Psoas muscle (tissue), 7 donors: ENCODE measurements at regions not wholly inside any gene's neighbourhood (a gene's known extent, or its start where the extent isn't known, plus 50 kb on each side); places are given as distances from the start of the nearest gene placed in this dataset.

Experiments used
- ATAC-seq, 4 donors: fragments of 200-7000 bp; cut with Tn5 transposase; one replicate each; pipeline ENCODE4 v1.9.1; 2020; ENCODE audit warnings: moderate library complexity in 3 of 4, mild to moderate bottlenecking in 2 of 4
- DNase-seq, 2 donors: peaks; one replicate each; pipeline ENCODE4 v3.0.0-alpha.2; 2020
- H3K27ac ChIP-seq: fragments of 200-600 bp; one replicate; pipeline ENCODE4 v1.8.0; 2022
- H3K27me3 ChIP-seq, 3 donors: fragments of 200-600 bp in 1 of 3; one replicate each; pipeline versions ENCODE4 v1.6.1 to v1.8.0; 2013 to 2022; ENCODE audit warnings: low read length in 2 of 3, mild to moderate bottlenecking in 2 of 3, moderate library complexity in 1 of 3; ENCODE audit not compliant: insufficient read depth in 3 of 3
- H3K36me3 ChIP-seq, 2 donors: fragments of 200-600 bp in 1 of 2; one replicate each; pipeline versions ENCODE4 v1.6.1 to v1.8.0; 2013 to 2022; ENCODE audit warnings: low read depth in 1 of 2, mild to moderate bottlenecking in 1 of 2, moderate library complexity in 1 of 2; ENCODE audit not compliant: insufficient read depth in 1 of 2
- H3K4me1 ChIP-seq: fragments of 200-600 bp; one replicate; pipeline ENCODE4 v1.8.0; 2022
- H3K4me3 ChIP-seq: fragments of 200-600 bp; one replicate; pipeline ENCODE4 v1.8.0; 2022; ENCODE audit warnings: mild to moderate bottlenecking
- H3K9me3 ChIP-seq: fragments of 200-600 bp; one replicate; pipeline ENCODE4 v1.8.0; 2022
- WGBS, 3 donors: extraction: QIAGEN DNeasy Blood & Tissue Kit; methylation state at CpG; one replicate each; pipeline versions ENCODE4 v1.1.6 to v1.1.7; 2013; 5-methylcytosine and 5-hydroxymethylcytosine counted together
- intact Hi-C, 2 donors: fragments of 100-400 bp; cut with DNase I; formaldehyde crosslinking; loops; one replicate each; pipeline versions ENCODE4 v1.11.0 to v1.14.2; 2022
- TF ChIP-seq, protein P1 (sequence below): fragments of 200-600 bp; IDR thresholded peaks from one replicate; pipeline ENCODE4 v1.8.0; 2022; ENCODE audit warnings: antibody characterized with exemption
- donor health status: healthy with polysubstance abuse.
- donor health status: DM: no; HTN: no; CAD: no; lungs with moderate emphysema.
- donor health status: Bipolar disorder and iron deficiency.
- donor health status: healthy.
- donor health status: DM: yes; HTN: yes; CAD: no.
- donor health status: DM: no; HTN: no; CAD: no.
- donor health status: DM: yes; HTN: yes; CAD: no.

DNA sequence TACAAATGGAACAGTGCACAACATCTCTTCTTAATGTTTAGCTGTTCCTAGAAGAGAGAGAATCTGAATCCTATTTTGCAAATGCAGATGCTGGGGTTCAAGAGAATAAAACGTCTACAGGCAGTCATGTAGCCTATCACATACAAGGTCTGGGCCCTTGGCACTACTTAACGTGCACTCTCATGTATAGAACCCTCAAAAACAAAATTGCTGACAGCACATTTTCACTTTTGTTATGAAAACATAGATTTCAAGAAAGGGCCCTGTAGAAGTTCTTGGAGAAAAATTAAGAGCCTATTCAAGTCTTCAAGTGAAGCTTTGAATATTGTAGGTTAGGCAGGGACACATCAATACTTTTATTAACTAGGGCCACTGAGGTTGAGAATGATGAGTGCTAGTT lies 504.3 kb upstream of the FAM98A start:
- Histone ChIP-seq H3K4me3 (no peak overlapping the region), H3K27me3 (peaks cover 0 to 1% (median 0%) of the 10 kb centered on the region in 3 donors), H3K36me3 (no peaks in the 10 kb centered on the region), H3K27ac (no peak overlapping the region), H3K9me3 (no peaks in the 10 kb centered on the region), H3K4me1 (no peaks in the 10 kb centered on the region)
- ATAC-seq (no peak), DNase-seq (no peak)
- intact Hi-C loops: loop anchor here in 1 of 2 donors (10.0 kb wide), 1 partner anchor 1311 kb away; no protein-coding TSS in a partner anchor
- 60 to 75% (median 68%) methylated on average over 2 of the region's 2 CpGs for WGBS, 3 donors
- TF ChIP-seq, protein P1, sequence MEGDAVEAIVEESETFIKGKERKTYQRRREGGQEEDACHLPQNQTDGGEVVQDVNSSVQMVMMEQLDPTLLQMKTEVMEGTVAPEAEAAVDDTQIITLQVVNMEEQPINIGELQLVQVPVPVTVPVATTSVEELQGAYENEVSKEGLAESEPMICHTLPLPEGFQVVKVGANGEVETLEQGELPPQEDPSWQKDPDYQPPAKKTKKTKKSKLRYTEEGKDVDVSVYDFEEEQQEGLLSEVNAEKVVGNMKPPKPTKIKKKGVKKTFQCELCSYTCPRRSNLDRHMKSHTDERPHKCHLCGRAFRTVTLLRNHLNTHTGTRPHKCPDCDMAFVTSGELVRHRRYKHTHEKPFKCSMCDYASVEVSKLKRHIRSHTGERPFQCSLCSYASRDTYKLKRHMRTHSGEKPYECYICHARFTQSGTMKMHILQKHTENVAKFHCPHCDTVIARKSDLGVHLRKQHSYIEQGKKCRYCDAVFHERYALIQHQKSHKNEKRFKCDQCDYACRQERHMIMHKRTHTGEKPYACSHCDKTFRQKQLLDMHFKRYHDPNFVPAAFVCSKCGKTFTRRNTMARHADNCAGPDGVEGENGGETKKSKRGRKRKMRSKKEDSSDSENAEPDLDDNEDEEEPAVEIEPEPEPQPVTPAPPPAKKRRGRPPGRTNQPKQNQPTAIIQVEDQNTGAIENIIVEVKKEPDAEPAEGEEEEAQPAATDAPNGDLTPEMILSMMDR: no peak

DNA sequence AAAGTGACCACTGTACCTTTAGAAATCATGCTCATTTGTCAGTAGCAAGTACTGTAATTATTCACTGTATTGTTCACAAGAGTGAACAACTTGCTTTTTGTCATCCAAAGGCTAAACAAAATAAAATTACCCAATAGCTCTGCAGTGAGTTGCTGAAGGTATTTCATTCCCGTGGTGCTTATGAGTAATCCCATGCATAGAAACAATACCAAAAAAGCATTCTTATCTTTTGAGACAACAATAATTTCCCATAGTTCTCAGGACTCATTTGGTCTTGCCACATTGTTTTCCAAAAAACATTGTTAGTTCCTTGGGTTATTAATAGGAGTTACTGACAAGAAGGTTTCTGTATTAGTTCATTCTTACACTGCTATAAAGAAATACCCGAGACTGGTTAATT lies 503.2 kb upstream of the FAM98A start:
- Histone ChIP-seq H3K36me3 (no peaks in the 10 kb centered on the region), H3K4me3 (no peak overlapping the region), H3K27ac (no peak overlapping the region), H3K9me3 (no peaks in the 10 kb centered on the region), H3K4me1 (no peaks in the 10 kb centered on the region), H3K27me3 (peaks cover 0 to 1% (median 0%) of the 10 kb centered on the region in 3 donors)
- ATAC-seq: no peak
- TF ChIP-seq, protein P1: no peak
- intact Hi-C loops: loop anchor here in 1 of 2 donors (10.0 kb wide), 1 partner anchor 1312 kb away; no protein-coding TSS in a partner anchor
- WGBS, 3 donors: 79 to 91% (median 84%) methylated on average over 2 of the region's 2 CpGs
- no peak for DNase-seq

DNA sequence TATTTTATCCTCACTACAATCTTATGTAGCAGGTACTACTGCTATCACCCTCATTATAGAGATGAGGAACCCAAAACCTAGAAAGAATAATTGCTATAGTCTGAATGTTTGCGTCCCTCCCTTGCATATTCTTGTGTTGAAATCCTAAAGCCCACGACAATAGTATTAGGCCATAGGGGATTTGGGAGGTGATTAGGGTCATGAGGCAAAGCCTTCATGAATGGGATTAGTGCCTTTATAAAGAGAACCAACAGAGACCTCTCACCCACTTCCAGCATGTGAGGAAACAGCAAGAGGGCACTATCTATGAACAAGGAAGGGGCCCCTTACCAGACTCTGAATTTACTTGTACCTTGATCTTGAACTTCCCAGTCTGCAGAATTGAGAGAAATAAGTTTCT lies 500.3 kb upstream of the FAM98A start:
- DNase-seq (no peak), ATAC-seq (no peak)
- no peak overlapping the region for H3K27ac ChIP-seq
- 73 to 81% (median 78%) methylated on average over 2 of the region's 2 CpGs for WGBS, 3 donors
- H3K36me3 ChIP-seq: no peaks in the 10 kb centered on the region
- TF ChIP-seq, protein P1: no peak
- H3K4me1 ChIP-seq: no peaks in the 10 kb centered on the region
- H3K4me3 ChIP-seq: no peak overlapping the region
- peaks cover 0 to 1% (median 0%) of the 10 kb centered on the region in 3 donors for H3K27me3 ChIP-seq
- intact Hi-C loops: loop anchor here in 1 of 2 donors (5.0 kb wide), 1 partner anchor 1308 kb away; no protein-coding TSS in a partner anchor
- H3K9me3 ChIP-seq: no peaks in the 10 kb centered on the region

DNA sequence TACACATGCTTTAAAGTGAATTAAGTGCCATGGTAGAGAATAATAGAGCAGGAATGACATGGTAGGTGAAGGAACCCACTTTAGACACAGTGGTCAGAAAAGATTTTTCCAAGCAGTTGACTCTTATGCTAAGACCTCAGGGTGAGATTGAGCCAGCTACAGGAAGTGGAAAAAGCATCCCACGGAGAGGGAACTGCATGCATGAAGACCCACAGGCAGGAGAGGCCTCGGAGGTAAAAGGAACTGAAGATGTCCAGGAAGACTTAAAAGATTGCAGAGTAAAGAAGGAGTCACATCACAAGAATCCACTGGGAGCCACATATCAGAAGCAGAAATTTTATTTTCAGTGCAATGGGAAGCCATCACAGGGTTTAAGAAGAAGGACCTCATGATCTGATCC lies 499.2 kb upstream of the FAM98A start:
- no peaks in the 10 kb centered on the region for H3K9me3 ChIP-seq
- WGBS, 3 donors: 45 to 59% (median 53%) methylated on average over 2 of the region's 2 CpGs
- peaks cover 0 to 1% (median 0%) of the 10 kb centered on the region in 3 donors for H3K27me3 ChIP-seq
- no peaks in the 10 kb centered on the region for H3K4me1 ChIP-seq
- DNase-seq: no peak
- H3K27ac ChIP-seq: no peak overlapping the region
- H3K36me3 ChIP-seq: no peaks in the 10 kb centered on the region
- intact Hi-C loops: loop anchor here in 1 of 2 donors (5.0 kb wide), 1 partner anchor 1309 kb away; no protein-coding TSS in a partner anchor
- TF ChIP-seq, protein P1: no peak
- ATAC-seq: no peak
- H3K4me3 ChIP-seq: no peak overlapping the region
